SHP77 treated with DMSO at 0.1 percent for 48 hours (cell line): ENCODE measurements at regions not wholly inside any gene's neighbourhood (a gene's known extent, or its start where the extent isn't known, plus 50 kb on each side); places are given as distances from the start of the nearest gene placed in this dataset.

Experiments used
- DNase-seq: peaks from one replicate; lab custom pipeline; 2025; lab: John Stamatoyannopoulos, UW

DNA sequence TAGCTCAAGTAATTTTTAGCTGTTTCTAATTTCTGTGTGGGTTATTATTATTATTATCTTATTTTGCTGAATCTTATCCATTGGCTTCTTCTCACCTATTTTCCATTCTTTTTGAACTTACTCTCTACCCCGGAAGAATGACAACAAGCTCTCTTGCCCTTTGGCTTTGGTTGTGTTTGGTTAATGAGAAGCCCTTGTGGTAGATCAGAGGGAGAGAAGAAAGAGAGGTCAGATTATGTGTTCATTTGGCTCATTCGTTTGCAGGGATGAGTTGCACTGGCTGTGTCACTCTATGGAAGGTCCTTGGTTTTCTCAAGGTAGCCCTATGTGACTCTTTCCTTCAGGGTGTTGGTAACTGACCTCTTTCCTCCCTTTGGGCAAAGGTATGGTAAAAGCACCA, 391.9 kb downstream of the LMO4 start:
- no peak for DNase-seq

DNA sequence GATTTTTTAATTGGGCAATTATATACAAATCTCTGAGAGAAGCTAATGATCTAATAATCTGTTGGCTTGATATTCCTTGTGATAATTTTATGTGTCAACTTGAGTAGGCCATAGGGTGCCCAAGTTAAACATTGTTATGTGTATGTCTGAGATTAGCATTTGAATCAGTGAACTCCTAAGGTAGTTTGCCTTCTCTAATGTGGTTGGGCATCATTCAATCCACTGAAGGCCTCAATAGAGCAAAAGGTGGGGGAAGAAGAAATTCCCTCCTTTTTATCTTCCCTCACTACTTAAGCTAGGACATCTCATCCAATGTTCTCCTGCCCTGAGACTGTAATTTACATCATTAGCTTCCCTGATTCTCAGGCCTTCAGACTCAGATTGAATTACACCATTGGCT, 394.5 kb downstream of the LMO4 start:
- DNase-seq, result no peak

DNA sequence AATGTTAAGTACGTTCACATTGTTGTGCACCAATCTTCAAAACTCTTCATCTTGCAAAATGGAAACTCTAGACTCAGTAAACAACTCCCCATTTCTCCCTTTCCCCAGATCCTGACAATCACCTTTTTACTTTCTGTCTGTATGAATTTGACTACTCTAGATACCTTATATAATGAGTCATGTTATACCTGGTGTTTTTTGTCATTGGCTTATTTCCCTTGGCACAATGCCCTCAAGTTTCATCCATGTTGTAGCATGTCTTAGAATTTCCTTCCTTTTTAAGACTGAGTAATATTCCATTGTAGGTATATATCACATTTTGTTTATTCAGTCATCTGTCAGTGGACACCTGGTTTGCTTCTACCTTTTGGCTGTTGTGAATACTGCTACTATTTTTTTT, 399.5 kb downstream of the LMO4 start:
- DNase-seq, result no peak

DNA sequence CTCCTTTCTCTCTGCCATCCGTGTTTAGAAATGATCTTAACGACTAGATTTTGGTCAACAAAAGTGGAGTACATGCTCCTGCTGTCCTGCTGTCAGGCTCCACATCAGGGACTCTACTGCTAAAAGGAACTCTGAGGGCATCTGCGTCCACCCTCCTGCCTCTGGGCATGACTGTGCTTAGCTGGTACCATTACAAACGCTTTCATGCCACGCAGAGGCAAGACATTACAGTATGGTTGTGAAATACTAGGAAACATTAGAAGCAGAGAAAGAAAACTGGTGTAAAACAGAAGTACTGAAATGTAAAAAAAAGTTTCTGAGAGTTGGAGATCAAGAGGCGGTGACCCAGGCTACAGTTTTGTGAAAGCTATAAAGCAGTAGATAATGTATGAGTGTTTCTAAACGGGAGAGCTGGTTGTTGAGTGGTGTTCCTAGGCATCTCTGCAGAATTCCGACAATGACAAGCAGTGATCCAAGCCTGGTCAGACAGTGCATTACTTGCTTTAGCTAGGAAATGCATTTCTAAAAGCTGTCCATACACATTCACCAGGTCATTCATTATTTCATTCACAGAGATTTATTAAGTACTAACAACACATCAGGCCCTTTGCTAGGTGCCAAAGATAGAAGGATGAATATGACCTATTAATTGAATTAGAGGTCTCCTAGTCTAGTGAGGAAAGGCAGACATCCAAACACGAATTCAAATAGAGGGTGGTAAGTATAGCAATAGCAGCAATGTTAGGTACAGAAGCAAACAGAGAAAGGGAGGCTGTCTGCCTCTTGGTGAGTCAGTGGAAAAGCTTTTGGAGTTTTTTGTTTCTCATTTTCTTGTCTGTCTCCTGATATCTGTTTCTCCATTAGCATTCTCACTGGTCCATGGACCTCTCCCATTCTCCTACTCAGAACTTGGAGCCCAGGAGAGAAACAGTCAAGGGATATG, 401.9 kb downstream of the LMO4 start:
- no peak for DNase-seq

DNA sequence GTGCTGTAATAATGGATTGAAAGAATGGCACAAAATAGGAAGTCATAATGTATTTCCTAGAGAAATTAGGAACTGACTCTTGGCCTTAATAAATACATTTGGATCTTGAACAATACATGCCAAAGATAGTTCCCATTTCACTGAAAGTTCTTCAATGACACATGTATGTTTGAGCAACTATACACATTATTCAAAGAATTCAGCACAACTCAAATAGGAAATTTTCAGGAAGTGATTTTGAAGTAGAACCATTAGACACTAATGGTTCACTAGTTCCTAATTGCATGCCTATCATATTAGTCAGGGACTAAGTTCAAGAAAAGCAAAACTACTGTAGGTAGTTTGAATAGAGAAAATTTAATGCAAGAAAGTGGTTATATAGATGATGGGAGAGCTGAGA, 404.7 kb downstream of the LMO4 start:
- DNase-seq, result no peak

DNA sequence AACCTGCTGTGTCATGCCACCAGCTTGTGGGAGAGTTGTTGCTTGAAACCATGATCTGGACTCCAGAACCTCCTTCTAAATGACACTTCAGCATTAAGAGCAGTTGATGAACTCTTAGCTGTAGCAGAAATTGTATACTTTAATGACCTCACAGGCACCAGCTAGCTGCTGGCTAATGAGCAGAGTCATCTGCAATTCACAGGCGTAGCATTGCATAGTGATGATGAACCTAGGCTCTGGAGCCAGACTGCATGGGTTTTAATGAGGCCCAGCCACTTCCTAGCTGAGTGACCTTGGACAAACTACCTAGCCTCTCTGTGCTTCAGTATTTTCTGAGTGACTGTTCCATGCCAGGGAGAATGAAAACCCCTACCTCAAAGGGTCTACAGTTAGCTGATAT, 407.1 kb downstream of the LMO4 start:
- DNase-seq, result no peak

DNA sequence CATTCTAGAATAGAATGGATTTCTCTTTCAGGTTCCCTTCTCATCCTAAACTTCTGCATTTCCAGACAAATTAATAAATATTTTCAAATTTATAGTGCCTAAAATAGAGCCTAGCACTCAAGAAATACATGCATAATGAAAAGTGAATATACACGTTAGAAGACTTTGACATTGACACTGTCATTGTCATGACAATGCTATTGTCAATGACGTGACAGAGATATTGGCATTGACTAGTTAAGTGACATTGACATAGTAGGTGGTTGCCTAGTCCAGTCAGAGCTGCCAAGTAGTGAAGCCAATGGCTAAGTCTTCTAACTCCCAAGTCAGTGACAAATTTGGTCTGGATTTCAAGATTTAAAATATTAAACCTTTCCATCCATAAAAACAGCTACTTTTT, 410.5 kb downstream of the LMO4 start:
- DNase-seq, result no peak

DNA sequence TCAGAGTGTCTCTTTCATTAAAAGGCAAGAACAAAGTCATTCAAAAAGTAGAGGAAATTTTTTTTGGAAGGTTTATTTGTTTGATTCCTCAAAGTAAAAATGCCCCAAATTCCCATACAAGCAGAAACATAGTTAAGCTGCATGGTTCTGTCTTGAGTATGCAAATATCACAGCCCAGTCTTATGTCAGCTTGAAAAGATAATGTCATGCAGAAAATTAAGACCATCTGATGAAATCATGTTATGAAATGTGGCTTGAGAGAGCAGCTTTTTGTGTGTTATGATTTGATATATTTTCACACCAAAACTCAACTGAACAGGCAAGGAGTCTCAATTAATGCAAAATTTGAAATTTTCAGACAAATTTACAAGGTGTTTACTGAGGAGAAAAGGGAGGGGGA, 411.0 kb downstream of the LMO4 start:
- no peak for DNase-seq

DNA sequence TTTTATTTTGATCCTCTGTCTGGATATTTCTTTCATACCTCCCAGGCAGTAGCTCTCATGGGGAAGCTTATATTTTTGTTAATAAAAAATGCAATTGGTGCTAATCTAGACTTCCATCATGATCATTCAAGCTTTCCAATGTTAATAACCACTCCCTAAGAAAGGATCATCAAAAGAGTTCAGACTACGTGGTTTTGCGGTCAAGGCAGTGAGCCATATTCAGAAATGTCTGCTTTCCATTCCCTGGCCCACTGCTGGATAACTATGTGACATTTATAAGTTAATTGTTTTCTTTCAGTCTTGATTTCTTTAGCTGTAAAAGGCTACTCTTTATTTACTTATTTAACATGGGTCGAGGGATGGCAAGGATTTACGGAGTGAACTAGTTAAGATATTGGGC, 414.6 kb downstream of the LMO4 start:
- no peak for DNase-seq

DNA sequence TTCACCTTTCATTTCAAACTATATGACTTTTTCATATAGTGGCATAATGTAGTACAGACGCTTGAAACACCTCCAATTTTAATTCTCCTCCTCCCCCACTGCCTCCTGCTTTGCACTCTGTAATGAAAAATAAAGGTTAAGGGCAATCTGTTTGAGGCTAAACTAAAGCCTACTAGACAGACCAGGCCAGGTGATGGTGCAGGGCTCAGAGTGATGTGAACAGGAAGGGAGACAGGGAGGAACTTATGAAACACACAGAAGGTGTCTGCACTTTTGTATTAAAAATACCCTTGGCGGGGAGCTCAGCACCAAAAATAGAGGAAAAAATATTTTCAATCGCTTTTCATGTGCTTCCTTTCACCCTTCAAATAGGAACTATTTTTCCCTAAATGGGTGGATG, 415.4 kb downstream of the LMO4 start:
- DNase-seq, result no peak

DNA sequence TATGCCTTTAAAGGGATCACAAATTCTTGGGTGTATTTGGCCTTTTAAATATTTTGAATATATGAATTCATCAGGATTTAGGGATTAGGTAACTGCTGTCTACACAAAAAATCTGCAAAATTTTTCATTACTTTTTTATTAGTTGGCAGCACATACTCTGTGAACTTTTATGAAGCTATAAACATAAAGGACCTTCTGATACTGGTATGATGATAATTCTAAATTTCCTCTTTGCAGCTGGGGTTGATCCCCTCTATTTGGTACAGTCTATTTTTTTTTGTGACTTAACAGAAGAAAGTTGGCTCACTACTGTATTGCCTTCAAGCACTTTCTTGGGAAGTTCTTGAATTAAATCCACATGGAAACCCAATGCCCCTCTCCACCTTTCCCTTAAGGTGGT, 416.1 kb downstream of the LMO4 start:
- DNase-seq, result no peak

DNA sequence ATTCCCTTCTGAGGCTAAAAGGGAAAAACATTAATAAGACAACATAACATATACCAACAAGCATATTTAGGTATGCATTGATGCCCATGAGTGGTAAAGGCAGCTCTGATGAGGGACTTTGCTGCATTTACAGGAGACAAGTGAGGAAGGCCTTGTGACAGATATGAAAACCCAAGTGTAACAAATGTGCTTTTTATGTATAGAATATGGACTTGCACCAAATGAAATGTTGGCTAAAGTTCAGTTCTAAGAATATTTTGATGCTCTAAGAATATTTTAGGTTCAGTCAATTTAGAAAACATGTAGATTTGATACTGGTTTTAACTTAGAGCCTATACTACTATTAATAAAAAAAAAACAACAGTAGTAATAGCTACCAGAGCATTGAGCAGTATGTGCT, 424.7 kb downstream of the LMO4 start:
- no peak for DNase-seq

DNA sequence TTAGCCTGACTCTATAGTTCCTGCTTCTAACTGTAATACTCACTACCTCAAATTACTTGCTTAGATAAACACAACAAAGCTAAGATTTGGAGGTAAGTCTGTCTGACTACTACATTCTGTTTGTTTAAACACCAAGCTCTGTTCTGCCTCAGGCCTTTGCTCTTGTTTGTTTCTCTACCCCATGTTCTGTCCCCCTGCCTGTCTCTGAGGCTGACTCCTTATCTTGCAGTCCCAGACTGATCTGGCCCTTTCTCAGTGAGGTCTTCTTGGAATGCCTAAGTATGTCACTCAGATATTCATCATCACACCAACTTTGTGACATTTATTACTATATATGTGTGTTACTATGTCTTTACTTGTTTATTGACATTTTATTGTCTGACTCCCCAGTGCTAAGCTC, 425.5 kb downstream of the LMO4 start:
- DNase-seq, result no peak

DNA sequence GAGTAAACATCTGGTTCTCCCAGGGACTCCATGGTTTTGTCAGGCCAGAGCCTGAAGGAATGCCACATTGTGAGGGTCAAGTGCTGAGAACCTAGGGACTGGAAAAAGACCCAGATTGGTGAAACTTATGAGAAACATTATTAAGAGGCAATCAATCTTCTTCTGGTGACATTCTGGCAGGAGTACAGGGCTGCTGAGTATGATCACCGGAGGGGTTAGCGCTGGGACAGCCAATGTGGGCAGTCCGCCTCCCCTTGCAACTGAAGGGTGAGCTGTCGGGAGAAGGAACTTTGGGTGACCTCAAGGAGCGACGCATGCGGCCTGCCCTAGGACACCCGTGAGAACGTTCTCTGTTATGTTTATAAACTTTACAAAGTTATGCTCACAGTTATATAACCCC, 429.0 kb downstream of the LMO4 start:
- no peak for DNase-seq

DNA sequence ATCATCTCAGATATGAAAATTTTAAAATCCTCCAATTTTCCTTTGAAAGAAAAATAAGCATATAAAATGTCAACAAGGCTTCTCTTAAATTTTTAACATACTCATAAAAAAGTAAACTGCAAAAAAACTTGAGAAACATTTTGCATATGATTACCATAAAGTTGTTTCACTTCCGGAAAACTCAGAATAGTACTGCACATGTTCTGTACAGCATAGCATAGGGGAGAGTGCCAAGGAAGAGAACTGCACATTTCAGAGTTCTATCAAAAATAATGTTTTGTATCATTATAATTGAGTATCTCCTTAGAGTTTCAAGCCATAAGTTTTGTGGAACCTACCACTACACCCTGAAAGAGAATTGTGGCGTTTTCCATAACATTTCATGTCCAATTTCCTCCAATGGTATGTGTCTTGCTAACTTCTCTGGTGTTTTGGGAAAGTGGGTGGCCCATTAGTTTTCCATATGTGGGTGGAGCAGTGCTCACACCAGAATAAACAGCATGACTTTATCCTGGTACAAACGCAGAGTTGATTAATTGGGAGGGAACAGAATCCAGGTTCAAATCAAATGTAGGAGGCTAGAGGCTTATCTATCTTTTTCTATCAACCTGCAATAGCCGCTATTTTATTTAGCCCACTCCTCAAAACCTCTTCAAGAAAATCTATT, 430.9 kb downstream of the LMO4 start:
- DNase-seq, result no peak

DNA sequence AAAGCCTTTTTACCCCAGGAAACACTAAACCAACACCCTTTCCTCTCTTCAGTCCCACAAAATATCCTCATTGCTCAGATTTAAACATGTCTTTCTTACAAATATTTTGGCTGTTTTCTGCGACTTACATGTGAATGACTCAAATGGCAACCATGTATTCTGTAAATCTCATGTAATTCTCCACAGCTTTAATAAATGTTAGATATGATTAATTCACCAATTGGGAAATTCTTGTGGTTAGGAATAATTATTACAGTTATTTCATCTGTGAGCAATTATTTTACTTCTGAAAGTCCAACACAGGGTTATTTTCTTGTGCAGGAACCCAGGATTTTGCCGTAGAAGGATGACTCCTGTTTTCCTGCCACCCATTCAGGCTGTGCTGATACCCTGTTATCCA, 431.5 kb downstream of the LMO4 start:
- no peak for DNase-seq

DNA sequence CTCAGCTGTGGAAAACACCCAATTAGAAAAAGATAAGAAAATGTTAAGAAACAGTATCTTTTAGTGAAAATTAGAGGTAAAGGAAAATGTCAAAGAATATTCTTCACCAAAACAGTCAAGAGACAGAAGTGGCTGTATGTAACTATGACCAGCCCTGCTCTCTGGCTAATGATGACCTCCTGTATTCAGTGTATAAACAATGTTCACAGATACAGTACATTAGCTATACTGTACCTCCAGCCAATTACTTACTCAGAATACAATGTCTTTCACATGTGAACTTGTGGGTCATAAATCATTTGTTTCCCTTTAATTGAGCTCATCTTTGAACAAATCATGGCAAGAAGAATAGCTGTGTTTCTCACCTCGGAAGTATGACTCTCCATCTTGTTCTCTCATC, 432.0 kb downstream of the LMO4 start:
- DNase-seq, result no peak

DNA sequence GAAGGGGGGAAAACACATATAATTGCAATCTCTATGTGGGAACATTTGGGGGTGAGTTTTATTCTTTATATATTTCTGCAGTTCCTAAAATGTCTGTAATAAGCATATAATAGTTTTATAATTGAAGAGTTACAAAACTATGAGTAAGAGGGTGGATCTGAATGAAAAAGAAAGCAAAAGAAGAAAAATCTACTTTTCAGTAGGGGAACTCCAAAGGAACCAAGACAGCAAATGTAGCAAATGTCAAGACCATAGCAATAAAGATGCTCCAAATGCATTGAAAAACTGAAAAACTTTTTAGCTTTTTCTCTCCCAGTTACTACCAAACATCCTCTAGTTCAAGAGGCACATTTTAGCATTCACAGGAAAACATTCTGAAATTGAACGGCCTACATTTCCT, 434.8 kb downstream of the LMO4 start:
- no peak for DNase-seq

DNA sequence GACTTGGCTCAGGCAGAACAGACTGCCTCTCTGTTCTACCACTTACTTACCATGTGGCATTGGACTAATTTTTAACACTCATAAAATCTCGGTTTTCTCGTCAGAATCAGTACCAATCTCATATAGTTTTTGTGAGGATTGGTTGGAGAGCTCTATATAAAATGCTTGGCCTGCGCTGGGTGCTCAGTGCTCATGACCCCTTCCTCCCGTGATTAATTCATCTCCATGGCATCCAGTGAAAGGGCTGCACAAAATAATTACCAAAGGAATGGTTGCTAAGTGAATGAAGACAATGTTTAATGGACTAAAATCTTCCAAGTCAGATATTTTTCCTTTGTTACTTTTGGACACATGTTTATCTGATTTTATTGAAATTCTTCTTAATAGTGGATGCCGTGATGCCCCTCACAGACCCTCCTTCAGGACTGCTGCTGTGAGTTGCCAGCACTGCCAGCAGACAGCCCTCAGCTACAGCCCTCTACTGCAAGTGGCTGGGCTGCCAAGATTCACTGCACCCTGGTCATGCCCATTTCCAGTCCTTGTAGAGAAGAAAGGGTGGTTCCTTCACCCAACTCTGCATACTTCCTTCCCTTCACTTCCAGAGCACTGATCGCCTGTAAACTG, 436.5 kb downstream of the LMO4 start:
- DNase-seq, result no peak

DNA sequence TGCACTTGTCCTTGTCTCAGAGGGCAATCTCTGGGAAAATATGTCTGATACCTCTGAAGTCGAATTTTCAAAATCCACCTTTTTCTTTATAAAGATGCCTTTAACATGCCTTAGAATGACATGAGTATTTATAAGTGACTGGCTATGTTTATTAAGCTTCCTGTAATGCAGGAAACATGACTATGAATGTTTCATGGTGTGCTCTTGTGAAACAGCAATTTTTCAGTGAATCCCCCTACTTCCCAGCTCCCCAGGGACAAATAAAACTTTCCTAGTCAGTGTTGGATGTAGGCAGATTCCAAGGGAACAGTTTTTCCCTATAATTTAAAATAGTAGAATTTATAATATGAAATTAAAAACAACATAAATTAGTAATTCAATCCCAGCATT, 437.0 kb downstream of the LMO4 start:
- DNase-seq, result no peak

DNA sequence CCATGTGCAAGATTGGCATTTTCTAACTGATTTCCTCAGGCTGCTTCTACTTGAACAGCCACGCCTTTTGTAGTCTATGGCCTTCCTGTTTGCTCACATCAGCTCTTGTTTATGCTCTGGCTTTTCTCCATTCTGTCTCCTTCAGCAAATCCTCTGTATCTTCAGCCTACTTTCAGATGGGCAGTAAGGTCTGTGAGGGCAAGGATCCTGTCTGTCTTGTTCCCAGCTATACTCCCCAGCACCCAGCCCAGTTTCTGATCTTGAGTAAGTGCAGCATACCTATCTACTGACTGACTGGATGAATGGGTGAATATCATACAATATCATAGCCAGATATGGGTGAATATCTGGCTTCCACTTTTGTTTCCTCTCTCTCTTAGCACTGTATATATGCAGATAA, 438.1 kb downstream of the LMO4 start:
- no peak for DNase-seq

DNA sequence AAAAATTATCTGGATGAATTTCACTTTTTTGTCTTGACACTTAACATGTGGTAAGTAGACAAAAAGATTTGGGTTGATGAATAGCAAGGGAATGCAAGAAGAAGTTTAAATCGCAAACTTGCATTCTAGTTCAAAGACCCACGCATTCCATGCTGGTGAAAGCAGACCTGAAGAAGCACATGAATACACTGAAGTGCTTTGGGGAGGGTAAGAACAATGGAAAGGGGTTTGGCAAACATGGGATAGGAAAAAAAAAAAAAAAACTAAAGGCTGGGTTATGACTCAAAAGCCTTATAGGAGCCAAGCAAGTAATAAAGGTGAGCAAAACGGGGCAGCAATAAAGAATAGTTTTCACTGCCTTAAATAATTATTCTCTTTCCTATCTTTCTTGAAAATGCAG, 450.2 kb downstream of the LMO4 start:
- DNase-seq, result no peak

DNA sequence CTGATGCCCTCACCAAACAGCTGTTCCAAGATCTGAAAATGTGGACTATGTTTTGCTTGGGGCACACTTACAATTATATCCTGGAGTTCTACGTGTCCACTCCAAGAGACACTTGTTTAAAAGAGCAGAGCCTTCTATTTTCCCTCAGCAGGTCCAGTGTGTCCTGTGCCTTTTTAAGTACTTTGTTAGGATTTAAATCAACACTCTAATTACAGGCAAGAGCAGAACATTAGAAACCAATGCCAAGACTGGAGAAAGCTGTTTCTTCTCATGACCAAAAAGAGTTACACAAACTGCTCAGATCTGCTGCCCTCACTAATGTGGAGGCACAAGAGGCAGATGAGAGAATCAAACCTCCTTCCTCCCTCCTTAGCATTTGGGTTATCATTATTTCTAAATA, 452.9 kb downstream of the LMO4 start:
- DNase-seq, result no peak
